Vagina (tissue), 2 donors: ENCODE measurements at regions not wholly inside any gene's neighbourhood (a gene's known extent, or its start where the extent isn't known, plus 50 kb on each side); places are given as distances from the start of the nearest gene placed in this dataset.

ENCODE experiments used
- CTCF ChIP-seq, 3 experiments: fragments of 450-650 bp in 2 of 3; fragments of 200-600 bp in 1 of 3; sonication (generic) in 1 of 3; IDR thresholded peaks; one replicate each; pipeline ENCODE4 v1.5.1; 2017 to 2019; ENCODE audit warnings: antibody characterized with exemption in 3 of 3, mild to moderate bottlenecking in 2 of 3, moderate library complexity in 2 of 3
- POLR2A ChIP-seq, 2 donors: fragments of 450-650 bp; IDR thresholded peaks; one replicate each; pipeline ENCODE4 v1.6.1; 2017; ENCODE audit warnings: antibody characterized with exemption in 2 of 2, mild to moderate bottlenecking in 2 of 2, moderate library complexity in 2 of 2

- TF ChIP-seq CTCF (IDR thresholded peaks at IDR 0.05) (no peak), POLR2A (IDR thresholded peaks at IDR 0.05) (no peak)
These were observed 196.2 kb downstream of the C1orf94 start for GRCh38 chr1:34372891-34373290.
